DND-41 (cell line): ENCODE measurements at regions not wholly inside any gene's neighbourhood (a gene's known extent, or its start where the extent isn't known, plus 50 kb on each side); places are given as distances from the start of the nearest gene placed in this dataset.
"Not testable (repeated sequence)": the region's sequence is repeated elsewhere in the genome, so short reads cannot be mapped to it uniquely, and the experiment has no call there.

Experiments used
- ATAC-seq: fragments of 200-7000 bp; cut with Tn5 transposase; 3 replicates; pipeline ENCODE4 v1.9.1; 2021; ENCODE audit warnings: low read depth; ENCODE audit not compliant: insufficient read depth
- DNase-seq: peaks from one replicate; pipeline ENCODE4 v3.0.0-alpha.2; 2020
- H2AFZ ChIP-seq: 2 replicates; pipeline ENCODE4 v1.6.0; 2012; ENCODE audit warnings: low read depth, low read length
- H3K27ac ChIP-seq: 2 replicates; pipeline ENCODE4 v1.5.1; 2012; ENCODE audit warnings: low read length, inconsistent platforms
- H3K27me3 ChIP-seq: fragments of 200-600 bp; sonication (generic); 2 replicates; pipeline ENCODE4 v1.6.0; 2012; ENCODE audit warnings: low read length, mild to moderate bottlenecking, inconsistent platforms; ENCODE audit not compliant: insufficient read depth, poor library complexity
- H3K36me3 ChIP-seq: 2 replicates; pipeline ENCODE4 v1.5.1; 2012; ENCODE audit warnings: low read length, inconsistent platforms; ENCODE audit not compliant: insufficient read depth
- H3K4me1 ChIP-seq: 2 replicates; pipeline ENCODE4 v1.5.1; 2012; ENCODE audit warnings: mild to moderate bottlenecking, low read length; ENCODE audit not compliant: insufficient read depth
- H3K4me2 ChIP-seq: 2 replicates; pipeline ENCODE4 v1.6.0; 2012; ENCODE audit warnings: mild to moderate bottlenecking, moderate library complexity, low read length, inconsistent platforms; ENCODE audit not compliant: insufficient read depth
- H3K4me3 ChIP-seq, 2 experiments: fragments of 200-600 bp in 1 of 2; shearing (Covaris generic) in 1 of 2; 2 replicates each; pipeline ENCODE4 v1.5.1; 2012 to 2016; ENCODE audit warnings: inconsistent platforms in 2 of 2, low read length in 2 of 2, mild to moderate bottlenecking in 2 of 2, low read depth in 1 of 2, moderate library complexity in 1 of 2
- H3K79me2 ChIP-seq: 2 replicates; pipeline ENCODE4 v1.6.0; 2012; ENCODE audit warnings: low read length, inconsistent platforms; ENCODE audit not compliant: insufficient read depth
- H3K9ac ChIP-seq: 2 replicates; pipeline ENCODE4 v1.6.0; 2012; ENCODE audit warnings: low read depth, mild to moderate bottlenecking, inconsistent platforms, low read length, moderate library complexity
- H3K9me3 ChIP-seq: 2 replicates; pipeline ENCODE4 v1.5.1; 2012; ENCODE audit warnings: low read length, moderate library complexity, mild to moderate bottlenecking, inconsistent platforms; ENCODE audit not compliant: insufficient read depth, severe bottlenecking
- H4K20me1 ChIP-seq: 2 replicates; pipeline ENCODE4 v1.6.0; 2012; ENCODE audit warnings: low read length; ENCODE audit not compliant: insufficient read depth
- EZH2 ChIP-seq: IDR thresholded peaks from 3 replicates; pipeline ENCODE4 v1.6.1; 2012; ENCODE audit warnings: borderline replicate concordance, low read depth, mild to moderate bottlenecking, moderate library complexity, low read length, inconsistent platforms; ENCODE audit not compliant: severe bottlenecking
- TF ChIP-seq, protein P1 (sequence below): IDR thresholded peaks from 2 replicates; pipeline ENCODE4 v1.5.1; 2012; ENCODE audit warnings: borderline replicate concordance, low read length, moderate library complexity, mild to moderate bottlenecking; ENCODE audit not compliant: poor library complexity, severe bottlenecking; ENCODE audit errors: extremely low read depth

DNA sequence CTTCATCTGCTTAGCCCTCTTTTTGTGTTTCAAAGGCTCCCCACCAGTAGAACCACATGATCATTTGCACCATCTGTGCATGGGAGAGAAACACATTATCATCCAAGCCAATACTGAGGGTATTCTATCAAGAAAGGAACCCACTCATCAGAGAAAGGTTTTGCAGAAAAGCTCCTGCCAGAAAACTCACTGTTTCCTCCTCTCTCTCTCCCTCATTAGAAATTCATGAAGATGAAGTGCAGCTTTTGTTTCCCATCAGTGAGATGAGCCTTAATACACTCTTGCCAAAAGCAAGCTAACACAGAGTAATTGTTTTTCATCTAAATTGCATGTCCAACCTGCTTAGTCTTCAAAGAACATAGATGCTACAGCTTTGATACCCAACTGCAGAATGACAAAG is 142.4 kb upstream of the GRAMD2B start:
- Histone ChIP-seq H3K79me2 (no peaks in the 10 kb centered on the region), H3K27me3 (no peaks in the 10 kb centered on the region), H3K4me3 (no peak overlapping the region), H2AFZ (no peak overlapping the region), H3K9ac (no peak overlapping the region), H4K20me1 (no peaks in the 10 kb centered on the region), H3K4me2 (no peak overlapping the region), H3K27ac (no peak overlapping the region), H3K36me3 (no peaks in the 10 kb centered on the region), H3K4me1 (no peaks in the 10 kb centered on the region), H3K9me3 (no peaks in the 10 kb centered on the region)
- no peak for ATAC-seq
- TF ChIP-seq EZH2, result no peak
- TF ChIP-seq, protein P1, sequence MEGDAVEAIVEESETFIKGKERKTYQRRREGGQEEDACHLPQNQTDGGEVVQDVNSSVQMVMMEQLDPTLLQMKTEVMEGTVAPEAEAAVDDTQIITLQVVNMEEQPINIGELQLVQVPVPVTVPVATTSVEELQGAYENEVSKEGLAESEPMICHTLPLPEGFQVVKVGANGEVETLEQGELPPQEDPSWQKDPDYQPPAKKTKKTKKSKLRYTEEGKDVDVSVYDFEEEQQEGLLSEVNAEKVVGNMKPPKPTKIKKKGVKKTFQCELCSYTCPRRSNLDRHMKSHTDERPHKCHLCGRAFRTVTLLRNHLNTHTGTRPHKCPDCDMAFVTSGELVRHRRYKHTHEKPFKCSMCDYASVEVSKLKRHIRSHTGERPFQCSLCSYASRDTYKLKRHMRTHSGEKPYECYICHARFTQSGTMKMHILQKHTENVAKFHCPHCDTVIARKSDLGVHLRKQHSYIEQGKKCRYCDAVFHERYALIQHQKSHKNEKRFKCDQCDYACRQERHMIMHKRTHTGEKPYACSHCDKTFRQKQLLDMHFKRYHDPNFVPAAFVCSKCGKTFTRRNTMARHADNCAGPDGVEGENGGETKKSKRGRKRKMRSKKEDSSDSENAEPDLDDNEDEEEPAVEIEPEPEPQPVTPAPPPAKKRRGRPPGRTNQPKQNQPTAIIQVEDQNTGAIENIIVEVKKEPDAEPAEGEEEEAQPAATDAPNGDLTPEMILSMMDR, result no peak
- no peak for DNase-seq

DNA sequence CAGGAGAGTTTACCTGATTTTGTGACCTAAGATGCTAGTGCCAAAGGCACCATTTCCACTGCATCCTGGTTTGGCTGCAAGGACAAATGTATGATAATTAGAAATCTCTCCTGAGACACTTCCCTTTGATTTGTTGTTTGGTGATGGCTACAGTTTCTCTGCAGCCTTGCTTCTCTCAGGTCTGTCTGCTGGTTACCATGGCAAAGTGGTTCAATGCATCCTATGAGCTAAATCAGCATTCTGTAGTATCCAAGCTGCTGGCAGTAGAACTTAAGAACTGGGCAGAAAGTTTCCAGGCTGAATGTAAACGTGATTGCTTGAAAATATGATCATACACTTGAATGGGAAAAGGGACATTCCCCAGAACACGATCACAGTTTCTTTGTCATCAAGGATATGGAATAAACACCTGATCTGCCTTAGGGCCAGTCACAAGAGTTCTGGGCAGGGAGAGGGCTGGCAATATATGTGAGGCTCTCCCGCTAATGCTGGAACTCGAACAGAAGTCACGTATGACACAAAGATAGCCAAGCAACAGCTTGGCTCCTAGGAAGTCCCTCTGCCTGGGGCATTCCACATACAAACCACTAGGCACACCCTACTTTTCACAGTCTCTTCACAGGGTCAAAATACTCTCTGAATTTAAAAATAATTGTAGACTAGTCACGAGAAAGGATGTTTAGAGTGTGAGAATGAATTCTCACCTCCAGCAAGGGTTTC is 138.1 kb upstream of the GRAMD2B start:
- Histone ChIP-seq H3K27me3 (no peaks in the 10 kb centered on the region), H3K27ac (no peak overlapping the region), H3K4me1 (no peaks in the 10 kb centered on the region), H2AFZ (no peak overlapping the region), H3K9ac (no peak overlapping the region), H3K4me2 (no peak overlapping the region), H3K79me2 (no peaks in the 10 kb centered on the region), H3K4me3 (no peak overlapping the region), H3K36me3 (no peaks in the 10 kb centered on the region), H3K9me3 (no peaks in the 10 kb centered on the region), H4K20me1 (no peaks in the 10 kb centered on the region)
- no peak for ATAC-seq
- no peak for DNase-seq
- no peak for TF ChIP-seq EZH2
- TF ChIP-seq, protein P1, result no peak

DNA sequence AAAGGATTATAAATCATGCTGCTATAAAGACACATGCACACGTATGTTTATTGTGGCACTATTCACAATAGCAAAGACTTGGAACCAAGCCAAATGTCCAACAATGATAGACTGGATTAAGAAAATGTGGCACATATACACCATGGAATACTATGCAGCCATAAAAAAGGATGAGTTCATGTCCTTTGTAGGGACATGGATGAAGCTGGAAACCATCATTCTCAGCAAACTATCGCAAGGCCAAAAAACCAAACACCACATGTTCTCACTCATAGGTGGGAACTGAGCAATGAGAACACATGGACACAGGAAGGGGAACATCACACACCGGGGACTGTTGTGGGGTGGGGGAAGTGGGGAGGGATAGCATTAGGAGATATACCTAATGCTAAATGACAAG is 127.1 kb upstream of the GRAMD2B start:
- H2AFZ ChIP-seq, H3K36me3 ChIP-seq, H3K4me1 ChIP-seq, H3K9me3 ChIP-seq, H3K4me3 ChIP-seq, H3K27me3 ChIP-seq, H4K20me1 ChIP-seq, DNase-seq, H3K9ac ChIP-seq, H3K4me2 ChIP-seq, ATAC-seq, H3K79me2 ChIP-seq, H3K27ac ChIP-seq: not testable (repeated sequence)

DNA sequence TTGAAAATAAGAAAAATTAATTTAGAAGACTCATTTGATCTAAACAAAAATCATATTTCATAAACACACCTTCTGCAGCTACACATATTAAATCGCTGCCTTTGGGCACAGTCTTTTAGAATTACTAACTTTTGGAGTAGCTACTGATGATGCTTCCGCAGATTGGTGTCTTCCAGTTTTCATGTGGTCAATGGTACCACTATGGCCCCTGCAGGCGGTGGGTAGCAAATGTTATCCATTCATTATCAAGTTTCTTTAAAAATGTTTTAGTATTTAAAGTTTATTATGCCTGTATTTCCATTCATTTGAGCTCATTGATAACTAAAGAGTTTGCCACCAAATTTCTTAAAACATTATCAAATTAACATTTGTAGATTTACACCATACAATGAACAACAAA is 122.9 kb upstream of the GRAMD2B start:
- Histone ChIP-seq H3K27ac (no peak overlapping the region), H3K4me2 (no peak overlapping the region), H3K4me3 (no peak overlapping the region), H3K9ac (no peak overlapping the region), H3K27me3 (no peaks in the 10 kb centered on the region), H4K20me1 (no peaks in the 10 kb centered on the region), H3K4me1 (no peaks in the 10 kb centered on the region), H3K9me3 (no peaks in the 10 kb centered on the region), H3K36me3 (no peaks in the 10 kb centered on the region), H3K79me2 (no peaks in the 10 kb centered on the region), H2AFZ (no peak overlapping the region)
- ATAC-seq (no peak), DNase-seq (no peak)
- TF ChIP-seq, protein P1, result no peak
- TF ChIP-seq EZH2, result no peak
